ENCODE measurements at regions not wholly inside any gene's neighbourhood (a gene's known extent, or its start where the extent isn't known, plus 50 kb on each side); places are given as distances from the start of the nearest gene placed in this dataset.

GRCh38 chr21:33991133-33991532, 75.5 kb upstream of the ATP5PO start:
- TF ChIP-seq CTCF (conservative IDR thresholded peaks at IDR 0.05 in 1 of 2, IDR thresholded peaks at IDR 0.05 in 1 of 2; ENCODE audit: extremely low read depth in 1 of 2, insufficient read depth in 1 of 2, low read depth in 1 of 2, low read length in 2 of 2) (no peak), EZH2 (IDR thresholded peaks at IDR 0.05; ENCODE audit: borderline replicate concordance, low read length) (no peak)

Measured in mammary epithelial cell (primary cell).